Keratinocyte (primary cell): ENCODE measurements at regions not wholly inside any gene's neighbourhood (a gene's known extent, or its start where the extent isn't known, plus 50 kb on each side); places are given as distances from the start of the nearest gene placed in this dataset.

Experiments
- DNase-seq: peaks from one replicate; pipeline ENCODE4 v3.0.0-alpha.2; 2011; ENCODE audit warnings: low read depth, missing footprints, low spot score
- FAIRE-seq: peaks from 2 replicates; lab custom pipeline; 2011; peaks lifted over from hg19 to GRCh38; lab: Jason Lieb, UNC
- H2AFZ ChIP-seq: 2 replicates; pipeline ENCODE4 v1.6.0; 2012; ENCODE audit warnings: low read length, control low read depth, inconsistent platforms; ENCODE audit not compliant: control insufficient read depth
- H3K27ac ChIP-seq: 2 replicates; pipeline ENCODE4 v1.5.1; 2011; ENCODE audit warnings: low read length; ENCODE audit not compliant: control insufficient read depth, insufficient read depth
- H3K27me3 ChIP-seq: 3 replicates; pipeline ENCODE4 v1.6.0; 2011; ENCODE audit warnings: low read length; ENCODE audit not compliant: control insufficient read depth, insufficient read depth; ENCODE audit errors: extremely low read depth
- H3K36me3 ChIP-seq, 2 experiments: 2 replicates in 1 of 2; 3 replicates in 1 of 2; pipeline ENCODE4 v1.5.1; 2011; ENCODE audit warnings: low read length in 2 of 2, mild to moderate bottlenecking in 1 of 2; ENCODE audit not compliant: control insufficient read depth in 2 of 2, insufficient read depth in 2 of 2; ENCODE audit errors: extremely low read depth in 1 of 2
- H3K4me1 ChIP-seq: 3 replicates; pipeline ENCODE4 v1.5.1; 2011; ENCODE audit warnings: low read length; ENCODE audit not compliant: control insufficient read depth, insufficient read depth; ENCODE audit errors: extremely low read depth
- H3K4me2 ChIP-seq: 3 replicates; pipeline ENCODE4 v1.6.0; 2011; ENCODE audit warnings: low read depth, low read length; ENCODE audit not compliant: control insufficient read depth, insufficient read depth; ENCODE audit errors: extremely low read depth
- H3K4me3 ChIP-seq, 3 experiments: fragments of 200-600 bp in 1 of 3; sonication (generic) in 1 of 3; 2 replicates in 2 of 3; 3 replicates in 1 of 3; pipeline ENCODE4 v1.5.1; 2011 to 2016; ENCODE audit warnings: low read length in 3 of 3, mild to moderate bottlenecking in 3 of 3, control low read depth in 2 of 3, inconsistent platforms in 1 of 3, low read depth in 1 of 3, mixed read lengths in 1 of 3, mixed run types in 1 of 3, moderate library complexity in 1 of 3; ENCODE audit not compliant: control insufficient read depth in 2 of 3, insufficient read depth in 2 of 3; ENCODE audit errors: extremely low read depth in 1 of 3
- H3K79me2 ChIP-seq: 2 replicates; pipeline ENCODE4 v1.6.0; 2012; ENCODE audit warnings: low read length; ENCODE audit not compliant: control insufficient read depth, insufficient read depth
- H3K9ac ChIP-seq: 3 replicates; pipeline ENCODE4 v1.6.0; 2011; ENCODE audit warnings: low read length; ENCODE audit not compliant: control insufficient read depth, insufficient read depth; ENCODE audit errors: extremely low read depth
- H3K9me1 ChIP-seq: 3 replicates; pipeline ENCODE4 v1.6.0; 2011; ENCODE audit warnings: low read length; ENCODE audit not compliant: control insufficient read depth, insufficient read depth; ENCODE audit errors: extremely low read depth
- H3K9me3 ChIP-seq: 2 replicates; pipeline ENCODE4 v1.5.1; 2012; ENCODE audit warnings: low read depth, low read length; ENCODE audit not compliant: control insufficient read depth
- H4K20me1 ChIP-seq: 3 replicates; pipeline ENCODE4 v1.6.0; 2011; ENCODE audit warnings: low read length; ENCODE audit not compliant: control insufficient read depth, insufficient read depth; ENCODE audit errors: extremely low read depth
- EZH2 ChIP-seq: IDR thresholded peaks from one replicate; pipeline ENCODE4 v1.6.1; 2012; ENCODE audit warnings: inconsistent platforms, mild to moderate bottlenecking, low read length, moderate library complexity
- dilution Hi-C: fragments of 300-500 bp; cut with MboI; formaldehyde crosslinking; loops from one replicate; pipeline ENCODE4 v1.7.0; 2020; ENCODE audit warnings: low sequenced_read_pairs; ENCODE audit not compliant: extremely low pct_ligation_motif_present
- small RNA-seq, 3 experiments: library from RNA; depleted of rRNA; stranded (forward); fragments of <200 nt; gene quantifications; one replicate each; pipeline ENCODE3, GENCODE V24; 2012; ENCODE audit warnings: low read depth in 3 of 3, low replicate concordance in 1 of 3; ENCODE audit not compliant: insufficient read length in 3 of 3
- TF ChIP-seq, protein P1 (sequence below), 3 experiments: IDR thresholded peaks in 1 of 3; conservative IDR thresholded peaks in 1 of 3; optimal IDR thresholded peaks in 1 of 3; 2 replicates in 2 of 3; 3 replicates in 1 of 3; pipeline versions ENCODE3 to v1.5.1; 2011; ENCODE audit warnings: low read length in 3 of 3, mild to moderate bottlenecking in 3 of 3, moderate library complexity in 2 of 3, control low read depth in 1 of 3, inconsistent platforms in 1 of 3; ENCODE audit not compliant: insufficient read depth in 2 of 3; ENCODE audit errors: extremely low read depth in 1 of 3

DNA sequence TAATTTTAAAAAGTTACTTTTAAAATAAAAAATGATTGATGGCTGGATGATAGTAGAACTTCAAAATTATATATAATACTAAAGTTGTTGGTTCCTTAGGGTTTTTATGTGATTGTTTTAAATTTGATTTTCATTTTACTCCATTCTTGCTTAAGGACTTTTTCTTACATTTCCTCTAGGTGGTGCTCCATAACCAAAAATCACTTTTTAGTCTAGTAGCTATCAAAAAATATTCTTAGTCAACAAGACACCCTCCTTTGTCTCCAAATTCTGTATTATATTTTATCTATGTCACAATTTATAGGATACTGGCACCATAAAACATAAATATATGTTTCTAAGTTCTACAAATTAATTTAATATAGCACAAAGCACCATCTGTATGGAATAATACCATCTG is 67.2 kb upstream of the BRWD3 start:
- FAIRE-seq = no peak
- no peaks in the 10 kb centered on the region for H3K27me3 ChIP-seq
- no peak overlapping the region for H3K4me2 ChIP-seq
- H3K36me3 ChIP-seq = no peaks in the 10 kb centered on the region
- no peaks in the 10 kb centered on the region for H3K9me3 ChIP-seq
- no peak overlapping the region for H3K27ac ChIP-seq
- H2AFZ ChIP-seq = no peak overlapping the region
- no peak overlapping the region for H3K9ac ChIP-seq
- H3K4me1 ChIP-seq = no peaks in the 10 kb centered on the region
- no peak for DNase-seq
- dilution Hi-C loops = no loop called here
- TF ChIP-seq, protein P1, sequence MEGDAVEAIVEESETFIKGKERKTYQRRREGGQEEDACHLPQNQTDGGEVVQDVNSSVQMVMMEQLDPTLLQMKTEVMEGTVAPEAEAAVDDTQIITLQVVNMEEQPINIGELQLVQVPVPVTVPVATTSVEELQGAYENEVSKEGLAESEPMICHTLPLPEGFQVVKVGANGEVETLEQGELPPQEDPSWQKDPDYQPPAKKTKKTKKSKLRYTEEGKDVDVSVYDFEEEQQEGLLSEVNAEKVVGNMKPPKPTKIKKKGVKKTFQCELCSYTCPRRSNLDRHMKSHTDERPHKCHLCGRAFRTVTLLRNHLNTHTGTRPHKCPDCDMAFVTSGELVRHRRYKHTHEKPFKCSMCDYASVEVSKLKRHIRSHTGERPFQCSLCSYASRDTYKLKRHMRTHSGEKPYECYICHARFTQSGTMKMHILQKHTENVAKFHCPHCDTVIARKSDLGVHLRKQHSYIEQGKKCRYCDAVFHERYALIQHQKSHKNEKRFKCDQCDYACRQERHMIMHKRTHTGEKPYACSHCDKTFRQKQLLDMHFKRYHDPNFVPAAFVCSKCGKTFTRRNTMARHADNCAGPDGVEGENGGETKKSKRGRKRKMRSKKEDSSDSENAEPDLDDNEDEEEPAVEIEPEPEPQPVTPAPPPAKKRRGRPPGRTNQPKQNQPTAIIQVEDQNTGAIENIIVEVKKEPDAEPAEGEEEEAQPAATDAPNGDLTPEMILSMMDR (optimal IDR thresholded peaks at IDR 0.05 in 1 of 3, IDR thresholded peaks at IDR 0.05 in 1 of 3, conservative IDR thresholded peaks at IDR 0.05 in 1 of 3; ENCODE audit: extremely low read depth in 1 of 3, insufficient read depth in 2 of 3, low read length in 3 of 3) = peak in 2 of 3 experiments; percentile 12 to 24
- TF ChIP-seq EZH2 = no peak
- H3K79me2 ChIP-seq = no peaks in the 10 kb centered on the region
- H3K9me1 ChIP-seq = no peaks in the 10 kb centered on the region
- no peak overlapping the region for H3K4me3 ChIP-seq
- H4K20me1 ChIP-seq = no peaks in the 10 kb centered on the region

Small RNA genes lying in the stretch of these regions (small RNA-seq; reads per million reads assigned to genes)
- gene RNU6-493P = 0 reads per million in 3 experiments
